Ovary (tissue), 3 donors: ENCODE measurements at regions not wholly inside any gene's neighbourhood (a gene's known extent, or its start where the extent isn't known, plus 50 kb on each side); places are given as distances from the start of the nearest gene placed in this dataset.

Experiments used
- EP300 ChIP-seq: sonication (generic); formaldehyde crosslinking; IDR thresholded peaks from one replicate; pipeline ENCODE4 v1.6.1; 2017; ENCODE audit warnings: antibody characterized with exemption
- POLR2A ChIP-seq: fragments of 450-650 bp; IDR thresholded peaks from one replicate; pipeline ENCODE4 v1.6.1; 2017; ENCODE audit warnings: antibody characterized with exemption, mild to moderate bottlenecking, moderate library complexity
- TF ChIP-seq, protein P1 (sequence below), 3 donors: fragments of 450-650 bp in 2 of 3; fragments of 200-600 bp in 1 of 3; IDR thresholded peaks; one replicate each; pipeline versions ENCODE4 v1.5.1 to v1.8.0; 2016 to 2022; ENCODE audit warnings: antibody characterized with exemption in 3 of 3, mild to moderate bottlenecking in 1 of 3
- donor health status: DM: no; HTN: no; CAD: no.

DNA sequence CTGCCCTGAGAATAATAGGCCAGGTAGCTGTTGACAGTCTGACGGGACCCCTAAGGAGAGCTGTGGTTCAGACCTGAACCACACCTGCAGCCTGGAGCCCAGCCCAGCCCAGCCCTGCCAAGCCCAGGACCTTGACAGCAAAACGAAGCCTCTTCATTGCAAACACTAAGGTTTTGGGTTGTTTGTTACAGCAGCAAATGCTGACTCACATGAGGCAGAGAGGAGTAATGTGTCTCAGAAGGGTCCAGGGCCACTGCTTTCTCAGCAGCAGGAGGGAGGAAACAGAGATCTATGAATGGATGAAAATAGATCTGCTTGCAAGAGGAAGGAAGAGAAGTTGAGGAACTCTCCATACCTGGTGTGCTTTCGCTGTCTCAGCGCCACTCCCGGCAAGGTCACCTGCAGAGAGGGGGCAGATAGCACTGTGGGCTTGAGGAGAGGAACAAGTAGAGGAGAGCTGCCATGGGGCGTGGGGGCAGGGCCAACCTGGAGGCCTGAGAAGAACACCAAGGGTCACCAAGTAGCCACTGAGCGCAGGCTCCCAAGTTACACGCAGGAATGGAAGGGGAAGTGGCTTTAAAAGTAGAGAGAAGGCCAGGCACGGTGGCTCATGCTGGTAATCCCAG, 127.2 kb downstream of the ZNF281 start:
- TF ChIP-seq POLR2A (no peak), EP300 (no peak)
- TF ChIP-seq, protein P1, sequence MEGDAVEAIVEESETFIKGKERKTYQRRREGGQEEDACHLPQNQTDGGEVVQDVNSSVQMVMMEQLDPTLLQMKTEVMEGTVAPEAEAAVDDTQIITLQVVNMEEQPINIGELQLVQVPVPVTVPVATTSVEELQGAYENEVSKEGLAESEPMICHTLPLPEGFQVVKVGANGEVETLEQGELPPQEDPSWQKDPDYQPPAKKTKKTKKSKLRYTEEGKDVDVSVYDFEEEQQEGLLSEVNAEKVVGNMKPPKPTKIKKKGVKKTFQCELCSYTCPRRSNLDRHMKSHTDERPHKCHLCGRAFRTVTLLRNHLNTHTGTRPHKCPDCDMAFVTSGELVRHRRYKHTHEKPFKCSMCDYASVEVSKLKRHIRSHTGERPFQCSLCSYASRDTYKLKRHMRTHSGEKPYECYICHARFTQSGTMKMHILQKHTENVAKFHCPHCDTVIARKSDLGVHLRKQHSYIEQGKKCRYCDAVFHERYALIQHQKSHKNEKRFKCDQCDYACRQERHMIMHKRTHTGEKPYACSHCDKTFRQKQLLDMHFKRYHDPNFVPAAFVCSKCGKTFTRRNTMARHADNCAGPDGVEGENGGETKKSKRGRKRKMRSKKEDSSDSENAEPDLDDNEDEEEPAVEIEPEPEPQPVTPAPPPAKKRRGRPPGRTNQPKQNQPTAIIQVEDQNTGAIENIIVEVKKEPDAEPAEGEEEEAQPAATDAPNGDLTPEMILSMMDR (IDR thresholded peaks at IDR 0.05), result no peak
